ENCODE measurements at regions not wholly inside any gene's neighbourhood (a gene's known extent, or its start where the extent isn't known, plus 50 kb on each side); places are given as distances from the start of the nearest gene placed in this dataset.

DNA sequence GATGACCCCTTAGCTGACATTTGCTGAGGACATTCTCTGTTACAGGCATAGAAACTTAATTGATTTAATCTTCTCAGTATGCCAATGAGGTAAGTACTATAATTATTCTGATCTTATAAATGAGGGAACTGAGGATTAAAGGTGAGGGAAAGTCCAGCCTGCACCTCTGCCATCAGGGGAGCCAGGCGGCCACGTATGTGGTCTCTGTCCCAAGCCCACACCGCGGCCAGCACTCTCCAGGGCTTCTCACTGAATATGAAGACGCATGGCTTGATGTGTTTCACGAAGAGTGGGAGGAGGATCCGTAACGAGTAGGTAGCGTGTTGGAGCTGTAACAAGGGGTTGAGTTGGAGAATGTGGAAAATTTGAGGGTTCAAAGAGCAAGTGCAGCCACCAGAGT is 154.4 kb downstream of the TMEM18 start:
- TF ChIP-seq, protein P1, sequence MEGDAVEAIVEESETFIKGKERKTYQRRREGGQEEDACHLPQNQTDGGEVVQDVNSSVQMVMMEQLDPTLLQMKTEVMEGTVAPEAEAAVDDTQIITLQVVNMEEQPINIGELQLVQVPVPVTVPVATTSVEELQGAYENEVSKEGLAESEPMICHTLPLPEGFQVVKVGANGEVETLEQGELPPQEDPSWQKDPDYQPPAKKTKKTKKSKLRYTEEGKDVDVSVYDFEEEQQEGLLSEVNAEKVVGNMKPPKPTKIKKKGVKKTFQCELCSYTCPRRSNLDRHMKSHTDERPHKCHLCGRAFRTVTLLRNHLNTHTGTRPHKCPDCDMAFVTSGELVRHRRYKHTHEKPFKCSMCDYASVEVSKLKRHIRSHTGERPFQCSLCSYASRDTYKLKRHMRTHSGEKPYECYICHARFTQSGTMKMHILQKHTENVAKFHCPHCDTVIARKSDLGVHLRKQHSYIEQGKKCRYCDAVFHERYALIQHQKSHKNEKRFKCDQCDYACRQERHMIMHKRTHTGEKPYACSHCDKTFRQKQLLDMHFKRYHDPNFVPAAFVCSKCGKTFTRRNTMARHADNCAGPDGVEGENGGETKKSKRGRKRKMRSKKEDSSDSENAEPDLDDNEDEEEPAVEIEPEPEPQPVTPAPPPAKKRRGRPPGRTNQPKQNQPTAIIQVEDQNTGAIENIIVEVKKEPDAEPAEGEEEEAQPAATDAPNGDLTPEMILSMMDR (IDR thresholded peaks at IDR 0.05), result no peak
- no peaks in the 10 kb centered on the region for H3K27me3 Mint-ChIP-seq (ENCODE audit: low read depth, poor library complexity)
- H3K27ac Mint-ChIP-seq, result peak overlapping the region; percentile 5
- no peak for DNase-seq
- H3K4me3 Mint-ChIP-seq, result peak overlapping the region; percentile 9
- H3K36me3 Mint-ChIP-seq (ENCODE audit: low read depth), result no peaks in the 10 kb centered on the region
- H3K9me3 Mint-ChIP-seq, result peaks cover 4% of the 10 kb centered on the region
- peaks cover 6% of the 10 kb centered on the region for H3K4me1 Mint-ChIP-seq

DNA sequence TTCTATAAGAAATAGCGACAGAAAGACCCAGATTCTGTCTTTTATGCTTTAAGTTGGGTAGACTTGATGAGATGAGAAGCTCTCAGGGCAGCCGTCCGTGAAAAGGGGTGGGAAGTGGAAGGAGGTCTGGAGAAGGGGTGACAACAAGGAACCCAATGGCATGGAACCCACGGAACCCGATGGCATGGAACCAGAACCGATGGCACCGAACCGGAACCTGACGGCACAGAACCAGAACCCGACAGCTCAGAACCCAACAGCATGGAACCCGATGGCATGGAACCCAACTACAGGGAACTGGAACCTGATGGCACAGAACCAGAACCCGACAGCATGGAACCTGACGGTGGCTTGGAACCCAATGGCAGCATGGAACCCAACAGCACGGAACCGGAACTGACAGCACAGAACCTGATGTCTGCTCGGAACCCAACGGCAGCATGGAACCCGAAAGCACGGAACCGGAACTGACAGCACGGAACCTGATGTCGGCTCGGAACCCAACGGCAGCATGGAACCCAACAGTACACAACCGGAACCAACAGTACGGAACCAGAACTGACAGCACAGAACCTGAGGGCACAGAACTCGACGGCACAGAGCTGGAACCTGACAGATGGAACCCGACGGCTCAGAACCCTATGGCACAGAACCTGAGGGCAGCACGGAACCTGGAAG is 155.2 kb downstream of the TMEM18 start:
- no peak overlapping the region for H3K4me3 Mint-ChIP-seq
- H3K27me3 Mint-ChIP-seq (ENCODE audit: low read depth, poor library complexity), result no peaks in the 10 kb centered on the region
- no peaks in the 10 kb centered on the region for H3K36me3 Mint-ChIP-seq (ENCODE audit: low read depth)
- DNase-seq, result no peak
- H3K9me3 Mint-ChIP-seq, result peaks cover 4% of the 10 kb centered on the region
- H3K4me1 Mint-ChIP-seq, result peaks cover 6% of the 10 kb centered on the region
- no peak overlapping the region for H3K27ac Mint-ChIP-seq
- TF ChIP-seq, protein P1 (IDR thresholded peaks at IDR 0.05), result no peak

DNA sequence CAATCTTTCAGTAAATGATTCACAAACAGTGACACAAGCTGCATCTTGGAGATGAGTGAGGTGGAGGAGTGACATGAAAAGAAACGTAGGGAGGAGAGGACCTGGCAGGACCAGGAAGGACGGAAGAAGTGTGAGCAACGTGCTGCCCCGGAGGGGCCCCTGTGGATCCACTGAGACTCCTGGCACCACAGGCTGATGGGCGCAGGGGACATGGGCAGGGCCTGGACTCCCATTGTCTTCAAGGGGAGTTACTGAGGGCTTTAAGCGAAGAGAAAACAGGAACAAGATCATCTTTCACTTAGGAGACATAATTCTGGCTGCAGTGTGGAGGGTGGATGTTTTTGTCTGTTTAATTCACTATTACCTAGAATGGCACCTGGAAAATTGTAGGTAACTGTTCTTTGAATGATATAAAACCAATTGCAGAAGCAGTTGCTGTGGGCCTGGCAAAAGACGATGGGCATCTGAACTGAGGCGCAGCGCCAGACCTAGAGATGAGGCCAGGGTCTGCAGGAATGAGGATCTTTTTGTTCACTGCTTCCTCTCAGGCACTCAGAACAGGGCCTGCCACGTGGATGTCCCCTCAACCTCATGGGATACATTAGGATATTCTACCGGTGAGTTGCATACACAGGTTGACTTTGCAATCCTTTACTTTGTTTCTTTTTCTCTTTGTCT is 156.4 kb downstream of the TMEM18 start:
- TF ChIP-seq, protein P1 (IDR thresholded peaks at IDR 0.05), result no peak
- Mint-ChIP-seq H3K9me3 (peaks cover 4% of the 10 kb centered on the region), H3K4me3 (no peak overlapping the region), H3K4me1 (peaks cover 6% of the 10 kb centered on the region), H3K27ac (no peak overlapping the region), H3K27me3 (ENCODE audit: low read depth, poor library complexity) (no peaks in the 10 kb centered on the region), H3K36me3 (ENCODE audit: low read depth) (no peaks in the 10 kb centered on the region)
- no peak for DNase-seq

DNA sequence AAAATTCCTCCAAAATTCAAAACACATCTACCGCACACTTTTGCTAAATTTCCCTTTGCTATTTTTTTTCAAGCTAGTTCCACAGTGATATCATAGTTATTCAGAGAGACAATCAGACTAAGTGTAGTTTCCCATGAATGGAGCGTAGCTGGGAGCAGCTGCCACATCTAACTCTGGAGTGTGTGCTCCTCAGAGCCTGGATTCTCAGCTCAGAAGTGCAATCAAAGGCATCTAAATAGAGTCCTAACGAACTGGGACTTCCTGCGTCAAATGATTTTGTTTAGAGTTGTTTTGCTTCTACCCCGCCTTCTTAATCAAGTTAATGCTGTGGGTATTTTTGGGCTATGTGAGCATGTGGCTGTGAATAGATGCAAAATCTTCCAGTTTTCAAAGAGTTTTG is 160.3 kb downstream of the TMEM18 start:
- Mint-ChIP-seq H3K4me3 (no peak overlapping the region), H3K27ac (no peak overlapping the region)
- no peak for DNase-seq

DNA sequence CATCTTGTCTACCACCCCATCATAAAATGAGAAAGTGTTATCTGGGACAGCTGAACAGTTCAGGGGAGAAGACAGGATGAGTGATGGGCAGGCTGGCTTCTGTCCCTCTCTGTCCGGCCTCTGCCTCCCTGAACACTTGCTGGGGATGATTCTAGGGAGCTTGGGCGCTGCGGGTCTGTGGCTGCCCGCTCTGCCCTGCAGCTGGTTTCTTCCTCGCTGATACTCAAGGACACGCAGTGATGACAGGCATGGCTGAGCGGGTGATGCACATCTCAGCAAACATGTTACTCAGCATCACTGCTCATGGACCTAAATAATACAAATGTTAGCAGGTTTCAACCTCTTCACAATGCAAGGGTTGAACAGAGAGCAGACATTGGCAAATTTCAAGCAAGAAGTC is 161.1 kb downstream of the TMEM18 start:
- peaks cover 18% of the 10 kb centered on the region for H3K4me1 Mint-ChIP-seq

More for the DNA sequence above, 160.3 kb downstream of the TMEM18 start:
- H3K36me3 Mint-ChIP-seq (ENCODE audit: low read depth), result no peaks in the 10 kb centered on the region
- H3K9me3 Mint-ChIP-seq, result peaks cover 4% of the 10 kb centered on the region
- TF ChIP-seq, protein P1 (IDR thresholded peaks at IDR 0.05), result no peak
- H3K27me3 Mint-ChIP-seq (ENCODE audit: low read depth, poor library complexity), result no peaks in the 10 kb centered on the region
- peaks cover 18% of the 10 kb centered on the region for H3K4me1 Mint-ChIP-seq

More for the DNA sequence above, 161.1 kb downstream of the TMEM18 start:
- Mint-ChIP-seq H3K27me3 (ENCODE audit: low read depth, poor library complexity) (no peaks in the 10 kb centered on the region), H3K9me3 (peaks cover 4% of the 10 kb centered on the region), H3K27ac (no peak overlapping the region), H3K36me3 (ENCODE audit: low read depth) (no peaks in the 10 kb centered on the region), H3K4me3 (no peak overlapping the region)
- TF ChIP-seq, protein P1 (IDR thresholded peaks at IDR 0.05), result no peak
- no peak for DNase-seq

Measured in nephron progenitor cell (in vitro differentiated cells).